ENCODE measurements at regions not wholly inside any gene's neighbourhood (a gene's known extent, or its start where the extent isn't known, plus 50 kb on each side); places are given as distances from the start of the nearest gene placed in this dataset.
"Not testable (repeated sequence)": the region's sequence is repeated elsewhere in the genome, so short reads cannot be mapped to it uniquely, and the experiment has no call there.

DNA sequence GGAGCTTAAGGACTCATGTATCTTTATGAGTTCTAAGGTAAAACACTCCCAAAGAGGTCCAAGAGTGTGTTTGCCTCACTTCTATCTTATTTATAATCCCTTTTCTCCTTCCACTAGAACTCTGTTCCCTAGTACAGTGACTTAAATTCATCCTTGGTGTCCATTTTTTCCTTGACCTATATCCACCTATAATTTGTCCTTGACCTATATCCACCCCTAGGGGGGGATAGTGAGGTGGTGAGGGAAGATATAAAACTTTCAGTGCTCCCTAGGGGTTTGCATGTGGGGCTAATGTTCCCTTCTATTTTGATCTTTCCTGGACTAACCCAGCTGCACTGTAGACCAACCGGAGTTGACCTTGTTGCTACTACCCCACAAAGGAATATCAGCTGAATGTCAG is 83.5 kb upstream of the GNAQ start:
- no peaks in the 10 kb centered on the region for H3K9me2 ChIP-seq (replicated peaks; ENCODE audit: insufficient read depth, low read length)
- H3K4me1 ChIP-seq (ENCODE audit: low read length), result no peaks in the 10 kb centered on the region
- no peak overlapping the region for H3K4me3 ChIP-seq (ENCODE audit: low read length)
- no peaks in the 10 kb centered on the region for H3K27me3 ChIP-seq (ENCODE audit: low read length)
- no peak overlapping the region for H2AFZ ChIP-seq (ENCODE audit: low read length)
- no peaks in the 10 kb centered on the region for H3K79me2 ChIP-seq (ENCODE audit: low read length)
- H3K9me3 ChIP-seq (ENCODE audit: low read length), result no peaks in the 10 kb centered on the region
- no peaks in the 10 kb centered on the region for H4K20me1 ChIP-seq (ENCODE audit: insufficient read depth, low read depth, low read length)
- no peak overlapping the region for H3K4me2 ChIP-seq (ENCODE audit: low read depth, low read length, poor library complexity, severe bottlenecking)
- peak; percentile 80 for DNase-seq
- no peaks in the 10 kb centered on the region for H3K36me3 ChIP-seq (ENCODE audit: insufficient read depth, low read length)
- no peak overlapping the region for H3K9ac ChIP-seq (ENCODE audit: low read length)
- no peak overlapping the region for H3K27ac ChIP-seq (ENCODE audit: low read length)

DNA sequence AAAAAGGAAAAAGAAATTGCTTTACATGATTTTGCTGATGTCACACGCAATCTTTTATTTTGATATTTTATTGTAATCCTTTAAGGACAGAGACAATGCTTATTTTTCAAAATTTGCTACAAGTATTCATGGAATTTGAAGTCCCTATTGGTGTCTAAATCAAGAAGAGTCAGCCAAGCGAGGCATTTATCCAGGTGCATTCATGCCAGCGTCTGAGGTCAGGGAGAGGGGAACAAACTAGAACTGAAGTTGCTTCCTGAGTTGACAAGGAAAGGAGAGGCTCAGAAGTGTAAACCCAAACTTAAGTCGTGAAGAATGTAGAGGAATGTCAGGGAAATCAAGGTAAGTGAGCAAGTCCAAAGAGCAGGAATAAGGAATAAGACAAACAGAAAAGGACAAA is 83.0 kb upstream of the GNAQ start:
- no peak for DNase-seq
- no peaks in the 10 kb centered on the region for H3K9me2 ChIP-seq (replicated peaks; ENCODE audit: insufficient read depth, low read length)
- no peaks in the 10 kb centered on the region for H3K4me1 ChIP-seq (ENCODE audit: low read length)
- no peaks in the 10 kb centered on the region for H3K9me3 ChIP-seq (ENCODE audit: low read length)
- H3K27ac ChIP-seq (ENCODE audit: low read length), result no peak overlapping the region
- H3K9ac ChIP-seq (ENCODE audit: low read length), result no peak overlapping the region
- H3K79me2 ChIP-seq (ENCODE audit: low read length), result no peaks in the 10 kb centered on the region
- H2AFZ ChIP-seq (ENCODE audit: low read length), result no peak overlapping the region
- H3K4me2 ChIP-seq (ENCODE audit: low read depth, low read length, poor library complexity, severe bottlenecking), result no peak overlapping the region
- H3K4me3 ChIP-seq (ENCODE audit: low read length), result no peak overlapping the region
- H3K27me3 ChIP-seq (ENCODE audit: low read length), result no peaks in the 10 kb centered on the region
- H4K20me1 ChIP-seq (ENCODE audit: insufficient read depth, low read depth, low read length), result no peaks in the 10 kb centered on the region
- H3K36me3 ChIP-seq (ENCODE audit: insufficient read depth, low read length), result no peaks in the 10 kb centered on the region

DNA sequence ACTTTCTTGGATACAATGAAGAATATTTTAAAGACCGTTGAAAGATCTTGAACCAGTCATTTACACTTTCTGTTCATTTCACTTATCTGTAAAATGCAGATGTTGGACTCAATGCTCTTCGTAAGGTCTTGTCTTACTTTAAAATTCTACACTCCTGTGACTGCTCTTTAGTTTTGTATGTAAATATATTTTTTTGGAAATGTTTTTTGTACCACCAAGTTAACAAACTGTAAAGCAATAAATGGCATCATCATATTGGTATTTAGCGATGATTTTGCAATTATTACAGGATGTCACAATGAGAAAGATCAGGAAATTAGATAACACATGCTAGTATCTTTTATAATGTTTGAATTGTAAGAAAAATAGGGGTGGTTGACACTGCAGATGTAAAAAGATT is 80.8 kb upstream of the GNAQ start:
- no peak for DNase-seq
- Histone ChIP-seq H3K27ac (ENCODE audit: low read length) (no peak overlapping the region), H4K20me1 (ENCODE audit: insufficient read depth, low read depth, low read length) (no peaks in the 10 kb centered on the region), H3K27me3 (ENCODE audit: low read length) (no peaks in the 10 kb centered on the region), H3K9me3 (ENCODE audit: low read length) (no peaks in the 10 kb centered on the region), H3K4me2 (ENCODE audit: low read depth, low read length, poor library complexity, severe bottlenecking) (no peak overlapping the region), H3K9ac (ENCODE audit: low read length) (no peak overlapping the region), H3K79me2 (ENCODE audit: low read length) (no peaks in the 10 kb centered on the region), H3K9me2 (replicated peaks; ENCODE audit: insufficient read depth, low read length) (no peaks in the 10 kb centered on the region), H3K4me1 (ENCODE audit: low read length) (no peaks in the 10 kb centered on the region), H2AFZ (ENCODE audit: low read length) (no peak overlapping the region), H3K36me3 (ENCODE audit: insufficient read depth, low read length) (no peaks in the 10 kb centered on the region), H3K4me3 (ENCODE audit: low read length) (no peak overlapping the region)

DNA sequence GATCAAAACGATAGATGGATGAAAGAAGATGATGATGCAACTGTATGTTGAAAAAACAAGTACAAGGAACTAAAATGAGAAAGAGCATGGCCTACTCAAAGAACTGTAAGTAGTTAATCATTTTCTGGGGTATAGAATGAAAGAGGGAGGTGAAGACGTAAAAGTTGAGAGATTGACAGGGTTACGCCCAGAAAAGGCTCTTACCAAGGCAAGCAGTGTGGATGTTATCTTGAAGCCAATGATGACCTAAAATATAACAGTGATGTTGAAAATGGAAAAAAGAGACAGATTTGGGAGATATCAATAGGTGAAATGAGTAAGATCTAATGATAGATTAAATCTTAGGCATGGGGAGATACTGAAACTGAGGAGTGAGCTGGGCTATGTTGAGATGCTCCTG is 80.4 kb upstream of the GNAQ start:
- DNase-seq, result no peak
- H3K9me2 ChIP-seq (replicated peaks; ENCODE audit: insufficient read depth, low read length), result no peaks in the 10 kb centered on the region
- no peak overlapping the region for H3K27ac ChIP-seq (ENCODE audit: low read length)
- H3K4me3 ChIP-seq (ENCODE audit: low read length), result no peak overlapping the region
- H2AFZ ChIP-seq (ENCODE audit: low read length), result no peak overlapping the region
- H3K4me1 ChIP-seq (ENCODE audit: low read length), result no peaks in the 10 kb centered on the region
- no peak overlapping the region for H3K4me2 ChIP-seq (ENCODE audit: low read depth, low read length, poor library complexity, severe bottlenecking)
- no peaks in the 10 kb centered on the region for H4K20me1 ChIP-seq (ENCODE audit: insufficient read depth, low read depth, low read length)
- H3K27me3 ChIP-seq (ENCODE audit: low read length), result no peaks in the 10 kb centered on the region
- no peaks in the 10 kb centered on the region for H3K9me3 ChIP-seq (ENCODE audit: low read length)
- no peaks in the 10 kb centered on the region for H3K36me3 ChIP-seq (ENCODE audit: insufficient read depth, low read length)
- no peak overlapping the region for H3K9ac ChIP-seq (ENCODE audit: low read length)
- no peaks in the 10 kb centered on the region for H3K79me2 ChIP-seq (ENCODE audit: low read length)

DNA sequence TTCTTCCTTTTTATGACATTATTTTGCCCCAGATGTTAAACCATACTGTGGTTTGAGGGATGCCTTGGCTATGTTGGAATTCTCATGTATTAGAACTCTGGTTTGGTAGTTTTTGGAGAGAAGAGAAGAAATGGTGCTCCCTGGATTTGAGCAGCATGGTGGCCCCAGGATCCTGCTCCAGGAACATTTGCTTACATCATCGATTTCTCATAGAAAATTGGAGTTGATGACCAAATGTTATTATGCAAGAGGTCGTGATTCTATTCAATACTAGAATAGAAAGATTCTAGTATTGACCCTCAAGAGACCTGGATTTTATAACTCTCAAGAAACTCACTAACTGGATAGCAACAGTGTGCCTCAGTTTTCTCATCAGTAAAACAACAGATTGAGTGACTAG is 77.5 kb upstream of the GNAQ start:
- H2AFZ ChIP-seq (ENCODE audit: low read length), result no peak overlapping the region
- no peaks in the 10 kb centered on the region for H4K20me1 ChIP-seq (ENCODE audit: insufficient read depth, low read depth, low read length)
- peaks cover 2% of the 10 kb centered on the region; the same call in 1 of the 2 replicates for H3K4me1 ChIP-seq (ENCODE audit: low read length)
- H3K27ac ChIP-seq (ENCODE audit: low read length), result no peak overlapping the region
- no peak for DNase-seq
- no peaks in the 10 kb centered on the region for H3K36me3 ChIP-seq (ENCODE audit: insufficient read depth, low read length)
- no peak overlapping the region for H3K4me2 ChIP-seq (ENCODE audit: low read depth, low read length, poor library complexity, severe bottlenecking)
- H3K79me2 ChIP-seq (ENCODE audit: low read length), result no peaks in the 10 kb centered on the region
- no peak overlapping the region for H3K4me3 ChIP-seq (ENCODE audit: low read length)
- H3K9me3 ChIP-seq (ENCODE audit: low read length), result no peaks in the 10 kb centered on the region
- H3K9me2 ChIP-seq (replicated peaks; ENCODE audit: insufficient read depth, low read length), result no peaks in the 10 kb centered on the region
- H3K27me3 ChIP-seq (ENCODE audit: low read length), result no peaks in the 10 kb centered on the region
- H3K9ac ChIP-seq (ENCODE audit: low read length), result no peak overlapping the region

DNA sequence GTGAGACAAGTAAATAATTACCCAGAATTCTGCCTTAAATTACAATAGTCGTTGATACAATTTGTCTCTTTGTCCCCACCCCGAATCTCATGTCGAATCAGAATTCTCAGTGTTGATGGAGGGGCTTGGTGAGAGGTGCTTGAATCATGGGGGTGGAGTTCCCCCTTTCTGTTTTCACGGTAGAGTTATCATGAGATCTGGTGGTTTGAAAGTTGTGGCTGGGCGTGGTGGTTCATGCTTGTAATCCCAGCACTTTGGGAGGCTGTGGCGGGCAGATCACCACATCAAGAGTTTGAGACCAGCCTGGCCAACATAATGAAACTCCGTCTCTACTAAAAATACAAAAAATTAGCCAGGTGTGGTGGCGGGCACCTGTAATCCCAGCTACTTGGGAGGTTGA is 75.0 kb upstream of the GNAQ start:
- H2AFZ ChIP-seq (ENCODE audit: low read length); H3K27ac ChIP-seq (ENCODE audit: low read length); H3K4me3 ChIP-seq (ENCODE audit: low read length); H3K9ac ChIP-seq (ENCODE audit: low read length); H3K9me2 ChIP-seq (replicated peaks; ENCODE audit: insufficient read depth, low read length); H3K4me2 ChIP-seq (ENCODE audit: low read depth, low read length, poor library complexity, severe bottlenecking); DNase-seq; H3K36me3 ChIP-seq (ENCODE audit: insufficient read depth, low read length); H3K79me2 ChIP-seq (ENCODE audit: low read length); H3K27me3 ChIP-seq (ENCODE audit: low read length); H3K9me3 ChIP-seq (ENCODE audit: low read length); H3K4me1 ChIP-seq (ENCODE audit: low read length); H4K20me1 ChIP-seq (ENCODE audit: insufficient read depth, low read depth, low read length): not testable (repeated sequence)

DNA sequence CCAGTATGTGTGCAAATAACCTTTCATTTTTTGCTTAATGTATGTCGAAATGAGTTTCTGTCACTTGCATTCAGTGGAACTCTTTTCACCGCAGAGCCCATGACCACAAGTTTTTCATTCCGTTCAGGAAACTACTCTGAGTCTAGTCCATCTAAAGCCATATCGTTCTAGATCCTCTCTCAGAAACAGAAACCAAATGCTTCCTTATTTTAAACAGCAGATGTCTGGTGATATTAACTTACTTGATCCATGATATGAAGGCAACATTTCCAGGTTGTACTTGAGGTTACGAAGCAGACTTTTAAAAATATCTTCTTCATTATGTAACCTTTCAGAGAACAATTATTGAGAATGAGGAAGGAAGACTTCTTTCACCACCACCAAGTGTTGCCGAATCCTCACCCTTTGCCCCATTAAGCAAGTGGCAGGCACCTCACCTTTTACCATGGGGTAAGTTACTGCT is 72.4 kb upstream of the GNAQ start:
- Histone ChIP-seq H3K27me3 (ENCODE audit: low read length) (no peaks in the 10 kb centered on the region), H4K20me1 (ENCODE audit: insufficient read depth, low read depth, low read length) (no peaks in the 10 kb centered on the region), H3K4me3 (ENCODE audit: low read length) (no peak overlapping the region), H3K79me2 (ENCODE audit: low read length) (no peaks in the 10 kb centered on the region), H3K9me3 (ENCODE audit: low read length) (no peaks in the 10 kb centered on the region), H3K36me3 (ENCODE audit: insufficient read depth, low read length) (no peaks in the 10 kb centered on the region), H3K4me2 (ENCODE audit: low read depth, low read length, poor library complexity, severe bottlenecking) (no peak overlapping the region), H3K9me2 (replicated peaks; ENCODE audit: insufficient read depth, low read length) (no peaks in the 10 kb centered on the region), H3K4me1 (ENCODE audit: low read length) (peaks cover 3% of the 10 kb centered on the region; the same call in 1 of the 2 replicates), H3K9ac (ENCODE audit: low read length) (no peak overlapping the region), H2AFZ (ENCODE audit: low read length) (no peak overlapping the region), H3K27ac (ENCODE audit: low read length) (no peak overlapping the region)
- no peak for DNase-seq

DNA sequence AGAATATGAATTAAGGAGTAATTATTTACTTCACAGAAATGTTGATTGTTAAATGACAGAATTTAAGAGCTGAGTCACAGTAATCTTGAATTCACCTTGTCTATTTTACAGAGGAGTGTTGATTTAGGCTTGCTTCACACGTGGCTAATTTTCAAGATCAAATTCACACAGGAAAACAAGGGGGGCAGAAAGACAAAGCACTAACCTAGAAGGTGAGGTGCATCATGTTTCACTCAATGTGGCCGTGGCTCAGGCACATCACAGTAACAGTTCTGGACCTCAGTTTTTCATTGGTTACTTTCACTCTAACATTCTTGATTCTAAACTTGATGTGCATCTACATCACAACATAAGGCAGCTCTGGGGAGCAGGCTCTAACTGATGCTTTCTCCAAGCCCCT is 69.6 kb upstream of the GNAQ start:
- Histone ChIP-seq H4K20me1 (ENCODE audit: insufficient read depth, low read depth, low read length) (no peaks in the 10 kb centered on the region), H3K4me3 (ENCODE audit: low read length) (no peak overlapping the region), H3K27me3 (ENCODE audit: low read length) (0 out of 2 replicates have a peak, but pooled peaks cover 4% of the 10 kb centered on the region), H3K9me3 (ENCODE audit: low read length) (no peaks in the 10 kb centered on the region), H3K9ac (ENCODE audit: low read length) (no peak overlapping the region), H3K36me3 (ENCODE audit: insufficient read depth, low read length) (no peaks in the 10 kb centered on the region), H3K4me2 (ENCODE audit: low read depth, low read length, poor library complexity, severe bottlenecking) (no peak overlapping the region), H3K27ac (ENCODE audit: low read length) (no peak overlapping the region), H3K4me1 (ENCODE audit: low read length) (peaks cover 13% of the 10 kb centered on the region), H3K9me2 (replicated peaks; ENCODE audit: insufficient read depth, low read length) (no peaks in the 10 kb centered on the region), H3K79me2 (ENCODE audit: low read length) (no peaks in the 10 kb centered on the region), H2AFZ (ENCODE audit: low read length) (no peak overlapping the region)
- DNase-seq, result no peak

DNA sequence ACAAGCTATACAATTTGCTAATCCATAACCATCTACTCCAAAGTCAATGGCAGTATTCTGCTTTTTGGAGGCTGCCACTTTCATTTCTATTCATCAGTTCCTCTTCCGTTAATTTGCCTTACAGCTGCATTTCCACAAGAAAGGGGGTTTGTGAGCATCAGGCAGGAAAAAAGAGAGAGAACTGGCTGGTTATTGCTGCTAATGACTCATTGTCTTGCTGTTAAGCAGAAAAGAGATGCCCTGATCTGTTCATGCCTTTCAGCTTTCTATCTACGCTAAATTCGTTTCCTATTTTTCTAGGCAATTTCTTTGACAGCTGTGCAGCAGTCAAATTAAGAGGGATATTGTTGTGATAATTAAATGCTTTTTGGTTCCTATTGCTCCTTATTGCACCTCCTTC is 65.9 kb upstream of the GNAQ start:
- H3K27ac ChIP-seq (ENCODE audit: low read length), result no peak overlapping the region
- H3K4me3 ChIP-seq (ENCODE audit: low read length), result no peak overlapping the region
- H3K36me3 ChIP-seq (ENCODE audit: insufficient read depth, low read length), result no peaks in the 10 kb centered on the region
- no peaks in the 10 kb centered on the region for H3K79me2 ChIP-seq (ENCODE audit: low read length)
- H2AFZ ChIP-seq (ENCODE audit: low read length), result no peak overlapping the region
- H3K4me2 ChIP-seq (ENCODE audit: low read depth, low read length, poor library complexity, severe bottlenecking), result no peak overlapping the region
- no peaks in the 10 kb centered on the region for H3K9me2 ChIP-seq (replicated peaks; ENCODE audit: insufficient read depth, low read length)
- H3K27me3 ChIP-seq (ENCODE audit: low read length), result 0 out of 2 replicates have a peak, but pooled peaks cover 4% of the 10 kb centered on the region
- peak; percentile 56 for DNase-seq
- no peaks in the 10 kb centered on the region for H4K20me1 ChIP-seq (ENCODE audit: insufficient read depth, low read depth, low read length)
- peaks cover 10% of the 10 kb centered on the region for H3K4me1 ChIP-seq (ENCODE audit: low read length)
- H3K9ac ChIP-seq (ENCODE audit: low read length), result no peak overlapping the region
- H3K9me3 ChIP-seq (ENCODE audit: low read length), result no peaks in the 10 kb centered on the region
